ENCODE measurements at regions not wholly inside any gene's neighbourhood (a gene's known extent, or its start where the extent isn't known, plus 50 kb on each side); places are given as distances from the start of the nearest gene placed in this dataset.
A peak's percentile ranks its signal among the peaks of the same experiment; 100 is the strongest.

DNA sequence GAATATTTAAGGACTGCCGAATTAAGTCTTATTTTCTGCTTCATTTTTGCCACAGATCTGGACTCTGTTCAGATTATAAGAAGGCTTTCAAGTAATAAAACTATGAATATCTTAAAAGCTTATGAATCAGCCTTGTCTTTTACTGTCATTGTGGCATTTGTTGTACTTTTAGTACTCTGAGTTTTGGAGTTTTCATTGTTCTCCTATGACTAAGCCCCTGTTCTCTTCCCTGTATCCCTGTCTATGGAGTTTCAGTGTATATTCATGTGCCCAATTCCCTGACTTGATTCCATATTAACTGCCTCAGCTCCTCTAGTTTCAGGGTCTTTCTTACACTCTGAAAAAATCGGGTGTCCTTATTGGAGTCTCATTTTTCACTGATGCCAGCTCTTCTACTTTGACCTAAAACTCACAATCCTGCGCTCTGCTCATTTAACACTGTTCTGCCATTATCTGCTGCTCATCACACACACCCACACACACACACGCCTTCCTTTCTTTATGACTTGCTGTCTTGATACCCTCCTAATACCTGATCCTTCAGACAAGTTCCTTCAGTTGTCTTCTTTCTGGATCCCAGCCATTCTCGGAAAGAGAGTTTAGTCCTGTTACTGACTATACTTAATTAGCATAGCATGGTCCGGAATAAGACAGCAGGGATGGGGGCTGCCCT, 511.8 kb downstream of the CPS1 start:
- no peak for DNase-seq

DNA sequence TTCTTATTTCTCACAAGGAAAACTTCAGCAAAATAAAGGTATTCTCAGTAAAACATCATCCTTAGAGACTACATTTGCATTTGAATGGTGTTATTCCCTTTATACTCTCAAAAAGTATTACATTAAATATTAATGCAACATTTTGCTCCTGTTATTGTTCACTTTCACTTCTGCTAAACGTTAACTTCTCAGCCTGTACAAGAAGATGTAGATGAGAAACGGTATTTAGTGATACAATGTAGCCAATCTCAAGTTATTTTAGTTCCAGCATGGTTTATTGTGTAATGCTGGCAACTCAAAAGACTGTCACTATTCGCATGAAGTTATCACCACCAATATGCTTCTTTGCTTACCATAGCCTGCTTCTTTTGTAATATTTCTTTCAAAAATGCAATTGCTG, 514.1 kb downstream of the CPS1 start:
- DNase-seq: no peak

DNA sequence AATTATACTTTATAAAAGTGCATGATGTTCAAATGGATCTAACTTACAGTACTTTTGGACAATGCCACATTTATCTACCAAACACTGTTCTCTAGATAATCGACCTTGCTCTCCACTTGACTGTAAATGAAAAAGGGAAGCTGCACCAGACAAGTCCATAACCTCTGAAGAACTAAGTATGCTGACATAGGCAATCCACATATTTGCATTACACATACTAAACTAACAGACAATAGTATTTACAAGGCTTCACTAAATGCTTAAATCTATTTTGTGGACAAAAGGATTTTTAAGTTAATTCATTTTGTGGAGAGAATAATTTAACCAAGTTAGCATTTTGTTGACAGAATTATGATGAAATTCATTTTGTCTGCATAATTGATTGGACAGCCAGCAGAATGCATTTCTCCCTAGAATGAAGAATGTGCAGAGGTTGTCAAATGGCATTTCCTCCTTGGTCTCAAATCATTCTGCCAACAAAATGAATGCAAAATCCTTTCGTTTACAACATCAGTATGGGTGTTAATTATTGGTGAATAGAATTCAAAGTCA, 520.9 kb downstream of the CPS1 start:
- DNase-seq: peak; percentile 40

DNA sequence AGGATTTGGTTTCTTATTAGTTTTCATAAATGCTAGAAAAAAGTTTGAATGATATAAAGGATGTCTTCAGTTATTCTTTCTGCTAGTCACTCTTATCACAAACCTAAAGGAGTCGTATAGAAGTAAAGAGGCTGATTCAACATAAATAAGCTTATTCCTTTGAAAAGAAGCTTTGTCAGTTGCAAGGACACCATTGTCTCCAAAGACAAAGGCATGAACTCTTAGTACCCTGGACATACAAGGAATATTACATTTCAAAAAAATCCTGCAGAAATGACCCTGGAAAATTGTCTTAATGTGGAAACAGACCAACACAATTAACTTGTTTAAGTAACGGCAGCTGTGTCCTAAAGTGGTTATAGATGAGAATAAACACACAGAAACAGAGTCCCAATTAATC, 528.0 kb downstream of the CPS1 start:
- DNase-seq: no peak

GRCh38 chr2:211085056-211085680, 528.8 kb downstream of the CPS1 start:
- peak; percentile 64 for DNase-seq

DNA sequence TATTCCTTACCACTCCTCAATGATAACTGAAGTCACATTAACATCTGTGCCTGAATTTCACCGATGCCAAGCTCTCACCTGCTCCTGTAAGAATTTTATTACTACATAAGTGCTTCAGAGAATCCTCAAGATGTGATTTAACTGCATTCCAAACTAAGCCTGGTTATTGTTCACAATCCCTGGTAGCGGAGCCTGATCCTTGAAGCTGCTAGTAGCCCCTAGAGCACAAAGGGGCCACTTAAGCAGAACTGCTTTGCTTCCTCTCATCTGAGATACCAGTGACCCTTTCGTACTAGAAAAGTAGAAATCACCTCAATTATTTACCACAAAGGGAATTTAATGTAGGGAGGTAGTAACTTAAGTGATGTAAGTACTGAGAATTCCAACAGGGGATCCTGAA, 529.6 kb downstream of the CPS1 start:
- DNase-seq: no peak

- DNase-seq: no peak
Observed at GRCh38 chr2:211089127-211089526, 532.7 kb downstream of the CPS1 start.

- DNase-seq: peak; percentile 29
Observed at GRCh38 chr2:211093743-211094303, 537.4 kb downstream of the CPS1 start.

GRCh38 chr2:211103989-211104388, 547.6 kb downstream of the CPS1 start:
- DNase-seq: no peak

GRCh38 chr2:211113334-211114175, 557.2 kb downstream of the CPS1 start:
- DNase-seq: no peak

- no peak for DNase-seq
Observed at GRCh38 chr2:211114826-211115455, 558.5 kb downstream of the CPS1 start.

DNA sequence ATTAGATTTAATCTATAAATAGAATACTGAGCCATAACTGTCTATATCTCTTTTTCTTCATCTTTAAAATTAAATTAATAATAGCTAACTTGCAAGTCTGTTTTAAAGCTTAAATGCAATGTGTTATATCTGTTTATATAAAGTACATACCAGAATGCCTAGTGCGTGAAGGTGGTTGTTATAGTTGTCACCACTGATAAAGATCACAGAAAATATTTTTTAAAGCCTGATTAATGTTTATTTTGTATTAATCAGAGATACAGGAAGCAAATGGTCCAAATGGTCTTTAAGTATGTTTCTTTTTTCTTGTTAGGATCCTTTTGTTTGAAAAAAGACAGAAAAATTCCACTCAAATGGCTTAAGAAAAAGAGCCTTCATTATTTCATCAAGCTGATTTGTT, 560.6 kb downstream of the CPS1 start:
- DNase-seq: no peak

DNA sequence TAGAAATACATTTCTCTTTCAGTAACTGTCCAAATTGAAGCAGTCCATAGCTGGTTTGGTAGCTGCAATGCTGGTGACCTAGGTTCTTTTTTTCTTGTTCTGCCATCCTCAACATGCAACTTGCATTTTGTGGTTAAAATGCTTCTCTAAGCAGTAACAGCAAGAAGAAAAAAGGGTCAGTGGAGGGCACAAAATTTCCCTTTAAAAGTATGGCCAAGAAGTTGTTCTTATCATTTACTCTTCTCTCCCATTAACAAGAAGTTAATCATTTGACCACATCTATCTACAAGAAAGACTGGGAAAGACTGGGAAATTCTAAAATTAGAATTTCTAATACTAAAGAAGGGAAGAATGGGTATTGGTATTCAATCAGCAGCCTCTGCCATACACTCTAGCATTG, 569.9 kb downstream of the CPS1 start:
- DNase-seq: no peak

GRCh38 chr2:211127501-211127900, 571.1 kb downstream of the CPS1 start:
- no peak for DNase-seq

GRCh38 chr2:211128287-211128686, 571.9 kb downstream of the CPS1 start:
- no peak for DNase-seq

DNA sequence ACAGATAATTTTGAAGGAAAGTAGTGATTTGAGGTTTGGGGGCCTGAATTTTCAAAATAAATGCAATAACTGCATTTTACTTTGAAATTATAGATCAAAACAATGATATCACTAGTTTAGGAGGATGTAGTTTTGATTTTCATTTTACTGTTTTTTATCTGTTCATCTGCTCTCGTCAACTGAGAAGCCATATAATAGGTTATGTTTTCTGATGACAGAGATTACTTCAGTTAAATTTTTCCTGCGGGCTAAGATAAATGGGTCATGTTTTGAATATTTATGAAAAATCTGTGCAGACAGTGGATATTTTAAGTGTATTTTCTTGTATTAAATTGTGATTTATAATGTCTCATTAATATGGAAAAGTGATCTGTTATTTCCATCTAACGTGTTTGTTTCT, 573.4 kb downstream of the CPS1 start:
- no peak for DNase-seq

- no peak for DNase-seq
Observed at GRCh38 chr2:211132046-211132445, 575.6 kb downstream of the CPS1 start.

DNA sequence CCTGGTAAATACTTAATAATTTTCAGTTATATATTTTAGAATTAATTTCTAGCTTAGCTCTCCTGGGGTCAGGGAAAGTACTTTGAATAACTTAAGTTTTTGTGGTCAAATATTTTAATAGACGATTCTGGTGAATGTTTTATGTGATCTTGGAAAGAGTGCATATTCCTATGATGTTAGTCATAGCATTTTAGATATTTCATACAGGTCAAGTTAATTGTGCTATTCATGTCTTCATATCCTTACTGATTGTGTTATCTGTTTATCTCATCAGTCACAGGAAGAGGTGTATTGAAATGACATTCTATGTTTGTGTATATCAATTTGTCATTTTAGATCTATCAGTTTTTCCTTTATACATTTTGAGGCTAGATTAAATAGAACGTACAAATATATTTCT, 576.2 kb downstream of the CPS1 start:
- DNase-seq: no peak

- DNase-seq: no peak
Observed at GRCh38 chr2:211133766-211134165, 577.4 kb downstream of the CPS1 start.

GRCh38 chr2:211138551-211138950, 582.2 kb downstream of the CPS1 start:
- DNase-seq: no peak

DNA sequence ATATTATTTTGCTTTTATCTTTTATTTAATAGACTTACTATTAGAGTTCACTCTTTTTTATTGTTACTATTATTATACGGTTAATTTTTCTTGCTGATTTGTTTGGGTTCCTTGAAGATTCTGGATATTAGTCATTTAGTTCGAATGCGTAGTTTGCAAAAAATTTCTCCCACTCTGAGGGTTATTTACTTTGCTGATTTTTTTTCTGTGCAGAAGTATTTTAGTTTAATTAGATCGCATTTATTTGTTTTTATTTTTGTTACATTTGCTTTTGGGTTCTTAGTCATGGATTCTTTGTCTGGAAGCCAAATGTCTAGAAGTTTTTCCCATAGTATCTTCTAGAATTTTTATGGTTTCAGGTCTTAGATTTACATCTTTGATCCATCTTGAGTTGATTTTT, 585.2 kb downstream of the CPS1 start:
- no peak for DNase-seq

- DNase-seq: no peak
Observed at GRCh38 chr2:211144078-211144477, 587.7 kb downstream of the CPS1 start.

Data from RPMI8226 (cell line).